ENCODE measurements at regions not wholly inside any gene's neighbourhood (a gene's known extent, or its start where the extent isn't known, plus 50 kb on each side); places are given as distances from the start of the nearest gene placed in this dataset.
"Not testable (repeated sequence)": the region's sequence is repeated elsewhere in the genome, so short reads cannot be mapped to it uniquely, and the experiment has no call there.

GRCh38 chr3:75394562-75395360 is 269.4 kb upstream of the FRG2C start:
- DNase-seq (ENCODE audit: low spot score), result not testable (repeated sequence)

- DNase-seq (ENCODE audit: low spot score), result no peak
Observed at GRCh38 chr3:75395580-75396315, 268.4 kb upstream of the FRG2C start.

GRCh38 chr3:75396316-75396802 is 267.8 kb upstream of the FRG2C start:
- DNase-seq (ENCODE audit: low spot score), result no peak

- DNase-seq (ENCODE audit: low spot score), result not testable (repeated sequence)
Observed at GRCh38 chr3:75397486-75397885, 266.6 kb upstream of the FRG2C start.

GRCh38 chr3:75422101-75422945 is 241.8 kb upstream of the FRG2C start:
- not testable (repeated sequence) for DNase-seq (ENCODE audit: low spot score)

GRCh38 chr3:75425379-75425778 is 238.7 kb upstream of the FRG2C start:
- DNase-seq (ENCODE audit: low spot score), result not testable (repeated sequence)

GRCh38 chr3:75427486-75427885 is 236.6 kb upstream of the FRG2C start:
- DNase-seq (ENCODE audit: low spot score), result not testable (repeated sequence)

- not testable (repeated sequence) for DNase-seq (ENCODE audit: low spot score)
Observed at GRCh38 chr3:75427906-75428305, 236.2 kb upstream of the FRG2C start.

- peak; percentile 66 for DNase-seq (ENCODE audit: low spot score)
Observed at GRCh38 chr3:75429561-75430220, 234.4 kb upstream of the FRG2C start.

GRCh38 chr3:75430406-75430805 is 233.7 kb upstream of the FRG2C start:
- DNase-seq (ENCODE audit: low spot score), result not testable (repeated sequence)

GRCh38 chr3:75431120-75431519 is 233.0 kb upstream of the FRG2C start:
- DNase-seq (ENCODE audit: low spot score), result not testable (repeated sequence)

- not testable (repeated sequence) for DNase-seq (ENCODE audit: low spot score)
Observed at GRCh38 chr3:75432466-75432865, 231.7 kb upstream of the FRG2C start.

GRCh38 chr3:75432885-75433284 is 231.2 kb upstream of the FRG2C start:
- peak; percentile 93 for DNase-seq (ENCODE audit: low spot score)

- DNase-seq (ENCODE audit: low spot score), result not testable (repeated sequence)
Observed at GRCh38 chr3:75433295-75433694, 230.8 kb upstream of the FRG2C start.

GRCh38 chr3:75434276-75434912 is 229.7 kb upstream of the FRG2C start:
- peak; percentile 38 for DNase-seq (ENCODE audit: low spot score)

GRCh38 chr3:75434913-75435793 is 229.0 kb upstream of the FRG2C start:
- DNase-seq (ENCODE audit: low spot score), result peak; percentile 95

- peak; percentile 12 for DNase-seq (ENCODE audit: low spot score)
Observed at GRCh38 chr3:75435794-75436400, 228.2 kb upstream of the FRG2C start.

GRCh38 chr3:75440986-75441385 is 223.1 kb upstream of the FRG2C start:
- DNase-seq (ENCODE audit: low spot score), result not testable (repeated sequence)

GRCh38 chr3:75444634-75445033 is 219.5 kb upstream of the FRG2C start:
- DNase-seq (ENCODE audit: low spot score), result not testable (repeated sequence)

Data from kidney capillary endothelial cell (primary cell).